Ascending aorta (tissue), 2 donors: ENCODE measurements at regions not wholly inside any gene's neighbourhood (a gene's known extent, or its start where the extent isn't known, plus 50 kb on each side); places are given as distances from the start of the nearest gene placed in this dataset.

Experiments used
- DNase-seq, 2 donors: peaks; one replicate each; pipeline ENCODE4 v3.0.0-alpha.2; 2019; ENCODE audit warnings: low spot score in 2 of 2
- H3K27ac ChIP-seq, 2 donors: fragments of 200-600 bp; sonication (generic); one replicate each; pipeline ENCODE4 v1.5.1; 2016 to 2017; ENCODE audit warnings: mild to moderate bottlenecking in 1 of 2
- H3K27me3 ChIP-seq: fragments of 200-600 bp; sonication (generic); one replicate; pipeline ENCODE4 v1.5.1; 2017
- H3K36me3 ChIP-seq, 2 donors: fragments of 200-600 bp; sonication (generic); one replicate each; pipeline ENCODE4 v1.5.1; 2016
- H3K4me1 ChIP-seq, 2 donors: fragments of 200-600 bp; sonication (generic); one replicate each; pipeline ENCODE4 v1.5.1; 2016 to 2017; ENCODE audit warnings: mild to moderate bottlenecking in 1 of 2
- H3K4me3 ChIP-seq, 2 donors: fragments of 200-600 bp; sonication (generic); one replicate each; pipeline ENCODE4 v1.5.1; 2016 to 2017; ENCODE audit warnings: mild to moderate bottlenecking in 1 of 2
- H3K9me3 ChIP-seq, 2 donors: fragments of 200-600 bp; sonication (generic); one replicate each; pipeline ENCODE4 v1.5.1; 2016
- intact Hi-C: fragments of 100-400 bp; cut with DNase I; formaldehyde crosslinking; loops from one replicate; pipeline ENCODE4 v1.15.1; 2023
- TF ChIP-seq, protein P1 (sequence below), 3 experiments: fragments of 200-600 bp in 2 of 3; fragments of 450-650 bp in 1 of 3; sonication (generic) in 2 of 3; IDR thresholded peaks; one replicate each; pipeline ENCODE4 v1.5.1; 2016 to 2019; ENCODE audit warnings: antibody characterized with exemption in 3 of 3, mild to moderate bottlenecking in 1 of 3, moderate library complexity in 1 of 3

DNA sequence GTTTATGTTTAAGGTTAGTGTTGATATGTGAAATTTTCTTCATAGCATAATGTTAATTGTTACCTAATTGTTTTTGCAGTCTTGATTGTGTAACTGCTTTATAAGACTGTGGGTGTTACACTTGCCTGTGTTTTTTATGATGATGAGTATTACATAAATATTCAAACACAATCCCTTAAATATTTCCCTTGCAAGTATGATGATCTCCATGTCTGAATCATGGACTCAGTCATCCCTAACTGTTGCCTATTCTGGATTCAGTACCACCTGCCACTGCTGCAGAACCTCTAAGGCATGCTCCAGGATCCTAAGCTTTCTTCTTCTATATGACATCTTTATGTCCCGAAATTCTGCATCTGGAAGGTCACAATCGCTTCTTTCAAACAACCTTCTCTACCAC, 246.3 kb upstream of the CLEC14A start:
- TF ChIP-seq, protein P1, sequence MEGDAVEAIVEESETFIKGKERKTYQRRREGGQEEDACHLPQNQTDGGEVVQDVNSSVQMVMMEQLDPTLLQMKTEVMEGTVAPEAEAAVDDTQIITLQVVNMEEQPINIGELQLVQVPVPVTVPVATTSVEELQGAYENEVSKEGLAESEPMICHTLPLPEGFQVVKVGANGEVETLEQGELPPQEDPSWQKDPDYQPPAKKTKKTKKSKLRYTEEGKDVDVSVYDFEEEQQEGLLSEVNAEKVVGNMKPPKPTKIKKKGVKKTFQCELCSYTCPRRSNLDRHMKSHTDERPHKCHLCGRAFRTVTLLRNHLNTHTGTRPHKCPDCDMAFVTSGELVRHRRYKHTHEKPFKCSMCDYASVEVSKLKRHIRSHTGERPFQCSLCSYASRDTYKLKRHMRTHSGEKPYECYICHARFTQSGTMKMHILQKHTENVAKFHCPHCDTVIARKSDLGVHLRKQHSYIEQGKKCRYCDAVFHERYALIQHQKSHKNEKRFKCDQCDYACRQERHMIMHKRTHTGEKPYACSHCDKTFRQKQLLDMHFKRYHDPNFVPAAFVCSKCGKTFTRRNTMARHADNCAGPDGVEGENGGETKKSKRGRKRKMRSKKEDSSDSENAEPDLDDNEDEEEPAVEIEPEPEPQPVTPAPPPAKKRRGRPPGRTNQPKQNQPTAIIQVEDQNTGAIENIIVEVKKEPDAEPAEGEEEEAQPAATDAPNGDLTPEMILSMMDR (IDR thresholded peaks at IDR 0.05) = no peak
- H3K9me3 ChIP-seq = no peaks in the 10 kb centered on the region
- intact Hi-C loops = no loop called here
- H3K36me3 ChIP-seq = no peaks in the 10 kb centered on the region
- H3K27ac ChIP-seq = no peak overlapping the region
- no peaks in the 10 kb centered on the region for H3K4me1 ChIP-seq
- H3K4me3 ChIP-seq = no peak overlapping the region
- no peaks in the 10 kb centered on the region for H3K27me3 ChIP-seq
- no peak for DNase-seq

DNA sequence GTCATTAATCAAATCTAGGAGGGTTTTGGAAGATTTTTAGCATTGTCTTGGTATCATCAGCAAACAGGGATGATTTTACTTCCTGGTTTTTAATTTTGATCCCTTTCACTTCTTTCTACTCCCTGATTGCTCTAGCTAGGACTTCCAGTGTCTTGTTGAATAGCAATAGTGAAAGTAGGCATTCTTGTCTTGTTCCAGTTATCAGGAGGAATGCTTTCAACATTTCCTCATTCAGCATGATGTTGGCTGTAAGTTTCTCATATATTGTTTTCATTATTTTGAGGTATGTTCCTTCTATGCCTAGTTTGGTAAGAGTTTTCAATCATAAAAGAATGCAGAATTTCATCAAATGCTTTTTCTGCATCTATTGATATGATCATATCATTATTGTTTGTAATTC, 244.2 kb upstream of the CLEC14A start:
- H3K27me3 ChIP-seq = no peaks in the 10 kb centered on the region
- TF ChIP-seq, protein P1 (IDR thresholded peaks at IDR 0.05) = no peak
- intact Hi-C loops = no loop called here
- no peak overlapping the region for H3K4me3 ChIP-seq
- H3K9me3 ChIP-seq = no peaks in the 10 kb centered on the region
- H3K27ac ChIP-seq = no peak overlapping the region
- no peaks in the 10 kb centered on the region for H3K4me1 ChIP-seq
- H3K36me3 ChIP-seq = no peaks in the 10 kb centered on the region
- no peak for DNase-seq

DNA sequence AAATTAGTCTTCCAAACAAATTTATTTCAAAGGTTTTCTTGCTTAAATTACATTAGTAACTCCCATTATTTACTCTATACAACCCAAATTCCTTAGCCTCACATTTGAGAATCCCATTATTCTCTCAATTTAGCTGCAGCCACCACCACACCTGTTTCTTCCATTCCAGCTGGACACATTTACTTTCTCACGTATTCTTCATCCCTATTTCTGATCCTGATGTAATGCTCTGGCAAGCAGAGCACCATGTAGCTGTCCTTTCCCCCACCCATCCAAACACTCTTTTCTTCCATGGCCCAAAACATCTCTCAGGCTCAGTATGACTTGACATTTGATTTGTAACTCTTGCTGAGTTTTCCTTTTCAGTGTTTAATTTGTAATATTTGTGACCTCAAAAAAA, 240.2 kb upstream of the CLEC14A start:
- no peaks in the 10 kb centered on the region for H3K9me3 ChIP-seq

DNA sequence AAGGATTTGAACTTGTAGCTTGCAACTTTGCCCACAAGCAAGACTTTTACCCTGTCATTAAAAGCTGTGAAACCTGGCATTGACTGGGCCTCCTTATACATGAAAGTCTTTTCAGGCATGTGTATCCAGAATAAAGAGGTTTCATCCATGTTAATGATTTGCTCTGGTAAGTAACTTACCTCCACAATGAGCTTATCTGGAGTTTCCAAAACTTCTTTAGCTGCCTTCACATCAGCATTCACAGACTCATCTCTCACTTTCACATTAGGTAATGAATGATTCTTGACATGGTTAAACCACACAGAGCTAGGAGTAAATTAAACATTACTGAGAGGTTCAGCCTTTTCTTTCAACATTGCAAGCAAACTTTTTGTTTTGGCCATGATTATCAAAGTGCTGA, 234.4 kb upstream of the CLEC14A start:
- TF ChIP-seq, protein P1 (IDR thresholded peaks at IDR 0.05) = no peak
- Histone ChIP-seq H3K27ac (no peak overlapping the region), H3K27me3 (no peaks in the 10 kb centered on the region), H3K9me3 (no peaks in the 10 kb centered on the region), H3K36me3 (no peaks in the 10 kb centered on the region), H3K4me1 (no peaks in the 10 kb centered on the region), H3K4me3 (no peak overlapping the region)
- no peak for DNase-seq
- intact Hi-C loops = no loop called here

More for the DNA sequence above, 240.2 kb upstream of the CLEC14A start:
- H3K4me1 ChIP-seq = no peaks in the 10 kb centered on the region
- no peaks in the 10 kb centered on the region for H3K36me3 ChIP-seq
- intact Hi-C loops = no loop called here
- no peak for DNase-seq
- TF ChIP-seq, protein P1 (IDR thresholded peaks at IDR 0.05) = no peak
- H3K4me3 ChIP-seq = no peak overlapping the region
- H3K27ac ChIP-seq = no peak overlapping the region
- H3K27me3 ChIP-seq = no peaks in the 10 kb centered on the region

DNA sequence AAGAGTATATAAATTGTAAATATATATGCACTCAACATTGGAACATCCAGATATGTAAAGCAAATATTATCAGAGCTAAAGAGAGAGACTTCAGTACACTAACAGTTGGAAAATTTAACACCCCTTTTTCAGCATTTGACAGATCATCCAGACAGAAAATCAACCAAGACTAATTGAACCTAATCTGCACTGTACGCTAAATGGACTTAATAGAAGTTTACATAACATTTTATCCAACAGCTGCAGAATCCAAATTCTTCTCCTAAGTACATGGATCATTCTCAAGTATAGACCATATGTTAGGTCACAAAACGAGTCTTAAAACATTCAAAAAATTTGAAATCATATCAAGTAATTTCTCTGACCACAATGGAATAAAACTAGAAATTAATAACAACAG, 229.1 kb upstream of the CLEC14A start:
- no peak for DNase-seq
- Histone ChIP-seq H3K4me3 (no peak overlapping the region), H3K27me3 (no peaks in the 10 kb centered on the region), H3K27ac (no peak overlapping the region), H3K4me1 (no peaks in the 10 kb centered on the region), H3K36me3 (no peaks in the 10 kb centered on the region), H3K9me3 (no peaks in the 10 kb centered on the region)
- intact Hi-C loops = no loop called here
- TF ChIP-seq, protein P1 (IDR thresholded peaks at IDR 0.05) = no peak
